AG09319 (cell line): ENCODE measurements at regions not wholly inside any gene's neighbourhood (a gene's known extent, or its start where the extent isn't known, plus 50 kb on each side); places are given as distances from the start of the nearest gene placed in this dataset.

ENCODE experiments used
- DNase-seq: peaks from one replicate; pipeline ENCODE4 v3.0.0-alpha.2; 2010; ENCODE audit warnings: low read depth; ENCODE audit errors: extremely low read depth
- CTCF ChIP-seq: IDR thresholded peaks from 2 replicates; pipeline ENCODE4 v1.5.1; 2011; ENCODE audit warnings: low read depth, mild to moderate bottlenecking, inconsistent platforms, low read length, moderate library complexity

GRCh38 chr22:26898946-26899605 lies 241.7 kb downstream of the MIAT start:
- DNase-seq, result no peak
- no peak for TF ChIP-seq CTCF

GRCh38 chr22:26900787-26901186 lies 243.4 kb downstream of the MIAT start:
- TF ChIP-seq CTCF, result no peak
- no peak for DNase-seq

GRCh38 chr22:26901198-26901816 lies 243.9 kb downstream of the MIAT start:
- no peak for TF ChIP-seq CTCF
- DNase-seq, result no peak

- DNase-seq, result no peak
- no peak for TF ChIP-seq CTCF
Measured at GRCh38 chr22:26902401-26903029, 245.1 kb downstream of the MIAT start.

GRCh38 chr22:26903030-26903856 lies 245.9 kb downstream of the MIAT start:
- no peak for DNase-seq
- TF ChIP-seq CTCF, result no peak

- TF ChIP-seq CTCF, result no peak
- DNase-seq, result no peak
Measured at GRCh38 chr22:26904483-26904882, 247.1 kb downstream of the MIAT start.
